Heart right ventricle (tissue), 16 donors: ENCODE measurements at regions not wholly inside any gene's neighbourhood (a gene's known extent, or its start where the extent isn't known, plus 50 kb on each side); places are given as distances from the start of the nearest gene placed in this dataset.

Source experiments
- ATAC-seq, 8 donors: fragments of 200-7000 bp; cut with Tn5 transposase; one replicate each; pipeline ENCODE4 v1.9.1; 2020; ENCODE audit warnings: mild to moderate bottlenecking in 8 of 8, moderate library complexity in 8 of 8, moderate number of reproducible peaks in 1 of 8
- DNase-seq, 2 donors: peaks; one replicate each; pipeline ENCODE4 v3.0.0-alpha.2; 2020
- H3K27ac ChIP-seq, 10 donors: fragments of 200-600 bp; sonication (generic) in 2 of 10; one replicate each; pipeline versions ENCODE4 v1.5.0 to v1.8.0; 2020 to 2022; ENCODE audit warnings: mild to moderate bottlenecking in 3 of 10
- H3K27me3 ChIP-seq, 7 donors: fragments of 200-600 bp; one replicate each; pipeline ENCODE4 v1.8.0; 2021 to 2022; ENCODE audit warnings: mild to moderate bottlenecking in 2 of 7
- H3K36me3 ChIP-seq, 9 donors: fragments of 200-600 bp; sonication (generic) in 1 of 9; one replicate each; pipeline versions ENCODE4 v1.5.0 to v1.8.0; 2020 to 2022; ENCODE audit warnings: mild to moderate bottlenecking in 2 of 9
- H3K4me1 ChIP-seq, 9 donors: fragments of 200-600 bp; sonication (generic) in 1 of 9; one replicate each; pipeline versions ENCODE4 v1.5.0 to v1.8.0; 2020 to 2022; ENCODE audit warnings: mild to moderate bottlenecking in 4 of 9
- H3K4me3 ChIP-seq, 10 donors: fragments of 200-600 bp; sonication (generic) in 2 of 10; one replicate each; pipeline versions ENCODE4 v1.5.0 to v1.8.0; 2020 to 2022; ENCODE audit warnings: mild to moderate bottlenecking in 7 of 10, moderate library complexity in 2 of 10
- H3K9me3 ChIP-seq, 11 donors: fragments of 200-600 bp in 10 of 11; sonication (generic) in 2 of 11; one replicate each; pipeline versions ENCODE4 v1.5.0 to v1.8.0; 2013 to 2022; ENCODE audit warnings: mild to moderate bottlenecking in 2 of 11, control low read depth in 1 of 11, moderate library complexity in 1 of 11
- CTCF ChIP-seq, 9 donors: fragments of 200-600 bp; sonication (generic) in 2 of 9; IDR thresholded peaks; one replicate each; pipeline versions ENCODE4 v1.5.0 to v1.8.0; 2021 to 2022; ENCODE audit warnings: antibody characterized with exemption in 9 of 9, mild to moderate bottlenecking in 5 of 9, moderate library complexity in 1 of 9
- WGBS, 2 donors: extraction: QIAGEN DNeasy Blood & Tissue Kit; methylation state at CpG; one replicate each; pipeline ENCODE4 v1.1.7; 2013; ENCODE audit warnings: inconsistent platforms in 1 of 2; 5-methylcytosine and 5-hydroxymethylcytosine counted together
- intact Hi-C, 10 donors: fragments of 100-400 bp; cut with DNase I; formaldehyde crosslinking; loops; one replicate each; pipeline versions ENCODE4 v1.11.1 to v1.14.2; 2022
- donor health status: Arrhythmogenic right ventricular cardiomyopathy.
- donor health status: ischemic (EF 13 %, LVEDD 7.1; RV severe dilation, severe dysfunction).
- donor health status: healthy with polysubstance abuse.
- donor health status: DM: no; HTN: yes; CAD: no.
- donor health status: DM: no; HTN: no; CAD: no.
- donor health status: ischemic (EF 25% LVEDD 6.9; RV normal size, moderate dysfunction).
- donor health status: ischemic (EF 25% LVEDD 5.7; RV mildly dilated, moderate dysfunction).
- donor health status: healthy.
- donor health status: DM: yes; HTN: yes; CAD: no.
- donor health status: Ischemic cardiomyopathy.
- donor health status: ischemic (EF 35%, LVEDD 5.7; RV mildly dilated, moderate dysfunction).
- donor health status: nonischemic (EF 11% LVEDD 7.7; RV severe dilation, severe dysfunction).
- donor health status: DM: yes; HTN: yes; CAD: no.
- donor health status: PGD.
- donor health status: ischemic (EF 29% LVEDD 5.4; RV normal size, mild dysfunction).
- donor health status: nonischemic (EF 23%, LVEDD 6.1; RV moderate dilation, normal function).

GRCh38 chr3:102741105-102741504 is 306.3 kb downstream of the ZPLD1 start:
- WGBS, 2 donors = 79 to 84% methylated on average over 6 of the region's 6 CpGs
- Histone ChIP-seq H3K9me3 (no peaks in the 10 kb centered on the region), H3K4me1 (peaks cover 0 to 5% (median 0%) of the 10 kb centered on the region in 9 donors), H3K27ac (no peak overlapping the region), H3K27me3 (no peaks in the 10 kb centered on the region), H3K4me3 (no peak overlapping the region), H3K36me3 (no peaks in the 10 kb centered on the region)
- no peak for DNase-seq
- TF ChIP-seq CTCF (IDR thresholded peaks at IDR 0.05) = peak in 5 of 9 donors; percentile 12 to 36 (median 17)
- ATAC-seq = peak in 4 of 8 donors; percentile 23 to 59 (median 32)
- intact Hi-C loops = loop anchor here in 4 of 10 donors (2.0 to 5.0 kb wide), 3 partner anchors 68 to 509 kb away; no protein-coding TSS in a partner anchor

- intact Hi-C loops = loop anchor here in 4 of 10 donors (2.0 to 5.0 kb wide), 3 partner anchors 69 to 509 kb away; no protein-coding TSS in a partner anchor
- ATAC-seq = no peak
Observed at GRCh38 chr3:102741694-102742093, 306.9 kb downstream of the ZPLD1 start.

DNA sequence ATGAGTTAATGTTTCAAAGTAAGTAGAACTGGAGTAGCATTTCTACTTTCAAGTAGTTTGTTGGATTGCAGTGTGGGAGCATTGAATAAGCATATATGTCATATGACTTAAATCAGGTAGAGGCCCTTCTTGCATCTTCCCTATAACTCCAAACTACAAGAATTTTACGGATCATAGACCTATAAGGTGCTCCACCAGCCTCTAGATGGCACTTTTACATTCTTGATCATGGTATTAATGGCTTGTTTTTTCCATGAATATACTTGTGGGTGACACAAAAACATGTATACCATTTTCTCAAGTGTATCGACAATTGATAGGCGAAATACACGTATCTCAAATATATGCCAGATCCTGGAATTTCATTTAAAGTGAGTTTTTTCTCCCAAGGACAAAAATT is 311.1 kb downstream of the ZPLD1 start:
- 64 to 65% methylated on average over 4 of the region's 4 CpGs for WGBS, 2 donors
- intact Hi-C loops = no loop called here

More at GRCh38 chr3:102741694-102742093, 306.9 kb downstream of the ZPLD1 start:
- H3K36me3 ChIP-seq = no peaks in the 10 kb centered on the region
- H3K4me3 ChIP-seq = no peak overlapping the region
- no peak for TF ChIP-seq CTCF (IDR thresholded peaks at IDR 0.05)
- H3K4me1 ChIP-seq = no peaks in the 10 kb centered on the region
- no peak for DNase-seq
- no peak overlapping the region for H3K27ac ChIP-seq
- 90 to 94% methylated on average over 6 of the region's 6 CpGs for WGBS, 2 donors
- H3K9me3 ChIP-seq = no peaks in the 10 kb centered on the region
- no peaks in the 10 kb centered on the region for H3K27me3 ChIP-seq

GRCh38 chr3:102747611-102748010 is 312.8 kb downstream of the ZPLD1 start:
- Histone ChIP-seq H3K4me3 (no peak overlapping the region), H3K27ac (no peak overlapping the region), H3K9me3 (no peaks in the 10 kb centered on the region), H3K27me3 (no peaks in the 10 kb centered on the region), H3K36me3 (no peaks in the 10 kb centered on the region), H3K4me1 (no peaks in the 10 kb centered on the region)
- no peak for DNase-seq
- ATAC-seq = no peak
- intact Hi-C loops = no loop called here
- 39 to 44% methylated on average over 4 of the region's 4 CpGs for WGBS, 2 donors
- TF ChIP-seq CTCF (IDR thresholded peaks at IDR 0.05) = no peak

More for the DNA sequence above, 311.1 kb downstream of the ZPLD1 start:
- Histone ChIP-seq H3K9me3 (no peaks in the 10 kb centered on the region), H3K27me3 (no peaks in the 10 kb centered on the region), H3K36me3 (no peaks in the 10 kb centered on the region), H3K4me3 (no peak overlapping the region), H3K27ac (no peak overlapping the region), H3K4me1 (no peaks in the 10 kb centered on the region)
- DNase-seq = no peak
- peak in 5 of 9 donors; percentile 8 to 33 (median 8) for TF ChIP-seq CTCF (IDR thresholded peaks at IDR 0.05)
- ATAC-seq = no peak
